Occipital lobe (tissue), 1 donor: ENCODE measurements at regions not wholly inside any gene's neighbourhood (a gene's known extent, or its start where the extent isn't known, plus 50 kb on each side); places are given as distances from the start of the nearest gene placed in this dataset.

Experiments used
- DNase-seq: peaks from one replicate; lab custom pipeline; 2025; lab: John Stamatoyannopoulos, UW

- no peak for DNase-seq
Observed at GRCh38 chr13:99709134-99709533, 207.9 kb downstream of the TM9SF2 start.

- no peak for DNase-seq
Observed at GRCh38 chr13:99704390-99704789, 203.1 kb downstream of the TM9SF2 start.

GRCh38 chr13:99703908-99704307 lies 202.6 kb downstream of the TM9SF2 start:
- no peak for DNase-seq

GRCh38 chr13:99702687-99703319 lies 201.5 kb downstream of the TM9SF2 start:
- no peak for DNase-seq

GRCh38 chr13:99700468-99700867 lies 199.2 kb downstream of the TM9SF2 start:
- DNase-seq: no peak

GRCh38 chr13:99698816-99699099 lies 197.5 kb downstream of the TM9SF2 start:
- DNase-seq: no peak

GRCh38 chr13:99698010-99698815 lies 196.9 kb downstream of the TM9SF2 start:
- no peak for DNase-seq

GRCh38 chr13:99695857-99696256 lies 194.6 kb downstream of the TM9SF2 start:
- DNase-seq: no peak

GRCh38 chr13:99693852-99694611 lies 192.8 kb downstream of the TM9SF2 start:
- DNase-seq: no peak

- DNase-seq: no peak
Observed at GRCh38 chr13:99693351-99693750, 192.1 kb downstream of the TM9SF2 start.

- DNase-seq: no peak
Observed at GRCh38 chr13:99692854-99693253, 191.6 kb downstream of the TM9SF2 start.

- no peak for DNase-seq
Observed at GRCh38 chr13:99691552-99691951, 190.3 kb downstream of the TM9SF2 start.

- no peak for DNase-seq
Observed at GRCh38 chr13:99690426-99691174, 189.3 kb downstream of the TM9SF2 start.

- DNase-seq: no peak
Observed at GRCh38 chr13:99689955-99690354, 188.7 kb downstream of the TM9SF2 start.

- no peak for DNase-seq
Observed at GRCh38 chr13:99688776-99689175, 187.5 kb downstream of the TM9SF2 start.

- DNase-seq: no peak
Observed at GRCh38 chr13:99687723-99688397, 186.6 kb downstream of the TM9SF2 start.

GRCh38 chr13:99686944-99687411 lies 185.7 kb downstream of the TM9SF2 start:
- no peak for DNase-seq

GRCh38 chr13:99686157-99686572 lies 184.9 kb downstream of the TM9SF2 start:
- DNase-seq: no peak

GRCh38 chr13:99681695-99682094 lies 180.4 kb downstream of the TM9SF2 start:
- DNase-seq: no peak

GRCh38 chr13:99677116-99677951 lies 176.1 kb downstream of the TM9SF2 start:
- DNase-seq: no peak
